IMR-90 (cell line): ENCODE measurements at regions not wholly inside any gene's neighbourhood (a gene's known extent, or its start where the extent isn't known, plus 50 kb on each side); places are given as distances from the start of the nearest gene placed in this dataset.

Experiments
- ATAC-seq: fragments of 200-7000 bp; cut with Tn5 transposase; 2 replicates; pipeline ENCODE4 v1.9.1; 2020; ENCODE audit warnings: low read depth, mild to moderate bottlenecking, moderate library complexity
- BruUV-seq: library from RNA; stranded (reverse); fragments of 400-500 nt; replicated peaks from 2 replicates; lab custom pipeline; 2021; lab: Mats Ljungman, UMichigan
- CTCF ChIA-PET: fragments of 300-600 bp; formaldehyde crosslinking; extraction: SDS; loops from one replicate; lab custom pipeline; 2021; ENCODE audit warnings: antibody characterized with exemption; lab: Yijun Ruan, JAX
- POLR2A ChIA-PET: fragments of 300-600 bp; sonication (Branson Sonifier 250); formaldehyde crosslinking; loops from one replicate; lab custom pipeline; 2022; ENCODE audit warnings: antibody characterized with exemption; ENCODE audit not compliant: unreplicated experiment; lab: Charles Lee
- DNase-seq: peaks from one replicate; pipeline ENCODE4 v3.0.0; 2013
- H2AFZ ChIP-seq: replicated peaks from 2 replicates; pipeline ENCODE3; 2013; ENCODE audit warnings: low read length, mild to moderate bottlenecking; ENCODE audit not compliant: poor library complexity
- H2AK5ac ChIP-seq: 2 replicates; pipeline ENCODE4 v1.6.1; 2013; ENCODE audit warnings: low read depth, low read length, inconsistent platforms
- H2AK9ac ChIP-seq: replicated peaks from 2 replicates; pipeline ENCODE3; 2013; ENCODE audit warnings: mild to moderate bottlenecking, low read depth, low read length, moderate library complexity; ENCODE audit not compliant: poor library complexity
- H2BK120ac ChIP-seq: 2 replicates; pipeline ENCODE4 v1.6.1; 2013; ENCODE audit warnings: low read depth, low read length, inconsistent platforms
- H2BK15ac ChIP-seq: 3 replicates; pipeline ENCODE4 v1.6.1; 2013; ENCODE audit warnings: low read depth, low read length, inconsistent platforms
- H2BK20ac ChIP-seq: 2 replicates; pipeline ENCODE4 v1.6.1; 2013; ENCODE audit warnings: low read depth, mild to moderate bottlenecking, inconsistent platforms, low read length, moderate library complexity
- H2BK5ac ChIP-seq: 2 replicates; pipeline ENCODE4 v1.6.1; 2013; ENCODE audit warnings: mild to moderate bottlenecking, low read depth, low read length, inconsistent platforms; ENCODE audit not compliant: poor library complexity, severe bottlenecking
- H3K14ac ChIP-seq: replicated peaks from 2 replicates; pipeline ENCODE4 v1.6.1; 2013; ENCODE audit warnings: low read depth, low read length, inconsistent platforms
- H3K18ac ChIP-seq: 2 replicates; pipeline ENCODE4 v1.6.1; 2013; ENCODE audit warnings: low read depth, low read length, control low read depth
- H3K23ac ChIP-seq: 2 replicates; pipeline ENCODE4 v1.6.1; 2013; ENCODE audit warnings: low read depth, low read length, inconsistent platforms
- H3K27ac ChIP-seq: 2 replicates; pipeline ENCODE4 v1.5.1; 2013; ENCODE audit warnings: mild to moderate bottlenecking, control low read depth, low read length; ENCODE audit not compliant: insufficient read depth
- H3K27me3 ChIP-seq: 2 replicates; pipeline ENCODE4 v1.6.1; 2013; ENCODE audit warnings: low read length; ENCODE audit not compliant: control insufficient read depth, insufficient read depth
- H3K36me3 ChIP-seq: 2 replicates; pipeline ENCODE4 v1.6.1; 2013; ENCODE audit warnings: low read length, mixed read lengths; ENCODE audit not compliant: control insufficient read depth, insufficient read depth
- H3K4ac ChIP-seq: 2 replicates; pipeline ENCODE4 v1.6.1; 2013; ENCODE audit warnings: low read depth, low read length, inconsistent platforms
- H3K4me1 ChIP-seq: 2 replicates; pipeline ENCODE4 v1.6.1; 2013; ENCODE audit warnings: low read length, mixed read lengths; ENCODE audit not compliant: control insufficient read depth, insufficient read depth
- H3K4me2 ChIP-seq: 2 replicates; pipeline ENCODE4 v1.6.1; 2013; ENCODE audit warnings: low read depth, mild to moderate bottlenecking, control low read depth, low read length, moderate library complexity
- H3K4me3 ChIP-seq: 2 replicates; pipeline ENCODE4 v1.5.1; 2013; ENCODE audit warnings: low read depth, mild to moderate bottlenecking, control low read depth, low read length, moderate library complexity; ENCODE audit not compliant: insufficient read depth
- H3K56ac ChIP-seq: 2 replicates; pipeline ENCODE4 v1.6.1; 2013; ENCODE audit warnings: low read length, inconsistent platforms; ENCODE audit not compliant: insufficient read depth; ENCODE audit errors: extremely low read depth
- H3K79me1 ChIP-seq, 2 experiments: 2 replicates each; pipeline ENCODE4 v1.6.1; 2013; ENCODE audit warnings: low read length in 2 of 2, inconsistent platforms in 1 of 2, low read depth in 1 of 2
- H3K9ac ChIP-seq: 2 replicates; pipeline ENCODE4 v1.6.1; 2013; ENCODE audit warnings: low read depth, low read length, control low read depth
- H3K9me1 ChIP-seq: 2 replicates; pipeline ENCODE4 v1.6.1; 2013; ENCODE audit warnings: low read length, inconsistent platforms; ENCODE audit not compliant: insufficient read depth
- H3K9me3 ChIP-seq: 2 replicates; pipeline ENCODE4 v1.6.1; 2013; ENCODE audit warnings: low read length; ENCODE audit not compliant: control insufficient read depth, insufficient read depth
- H4K20me1 ChIP-seq: 2 replicates; pipeline ENCODE4 v1.6.1; 2013; ENCODE audit warnings: low read length, inconsistent platforms; ENCODE audit not compliant: insufficient read depth
- H4K5ac ChIP-seq: 2 replicates; pipeline ENCODE4 v1.6.1; 2013; ENCODE audit warnings: mild to moderate bottlenecking, low read depth, low read length, control low read depth
- H4K8ac ChIP-seq, 2 experiments: 2 replicates each; pipeline ENCODE4 v1.6.1; 2013; ENCODE audit warnings: low read depth in 2 of 2, low read length in 2 of 2, control low read depth in 1 of 2, inconsistent platforms in 1 of 2
- H4K91ac ChIP-seq: 2 replicates; pipeline ENCODE4 v1.6.1; 2013; ENCODE audit warnings: low read depth, low read length, inconsistent platforms; ENCODE audit not compliant: insufficient read depth
- CEBPB ChIP-seq: IDR thresholded peaks from 2 replicates; pipeline ENCODE4 v1.6.1; 2012; ENCODE audit warnings: low read depth, low read length, improper control_type of control experiment
- CTCF ChIP-seq: conservative IDR thresholded peaks from 2 replicates; pipeline ENCODE4 v1.5.1; 2012; ENCODE audit warnings: mild to moderate bottlenecking, low read depth, low read length, improper control_type of control experiment
- FOS ChIP-seq: fragments of 150-350 bp; IDR thresholded peaks from 2 replicates; pipeline ENCODE4 v1.6.1; 2016; ENCODE audit warnings: low read depth, low read length
- WGBS, 2 experiments: methylation state at CpG; one replicate each; pipeline versions ENCODE4 v1.1.5 to v1.1.7; 2013; ENCODE audit warnings: missing lambda C conversion rate in 2 of 2; ENCODE audit not compliant: insufficient read length in 1 of 2; ENCODE audit errors: extremely low coverage in 2 of 2; 5-methylcytosine and 5-hydroxymethylcytosine counted together
- dilution Hi-C: fragments of 300-500 bp; cut with HindIII; formaldehyde crosslinking; loops from one replicate; pipeline ENCODE4 v1.14.3; 2018; ENCODE audit warnings: low sequenced_read_pairs; ENCODE audit not compliant: unreplicated experiment
- in situ Hi-C: fragments of 300-500 bp; cut with MboI; formaldehyde crosslinking; loops from 3 replicates; pipeline ENCODE4 v1.14.3; 2019; ENCODE audit warnings: low sequenced_read_pairs, inconsistent platforms, mixed read lengths
- intact Hi-C: fragments of 100-400 bp; cut with micrococcal nuclease; formaldehyde crosslinking; loops from 2 replicates; pipeline ENCODE4 v1.10.0; 2022

- no peak overlapping the region for H3K23ac ChIP-seq
- peak; percentile 57 for ATAC-seq
- POLR2A ChIA-PET, result no interaction called here
- no peak overlapping the region for H3K4me2 ChIP-seq
- no peak overlapping the region for H2AK5ac ChIP-seq
- H3K79me1 ChIP-seq, result no peaks in the 10 kb centered on the region
- dilution Hi-C loops (no loop called here), intact Hi-C loops (no loop called here), in situ Hi-C loops (no loop called here)
- no peak overlapping the region for H3K18ac ChIP-seq
- H3K27me3 ChIP-seq, result no peaks in the 10 kb centered on the region
- DNase-seq, result peak; percentile 69
- H4K91ac ChIP-seq, result no peak overlapping the region
- H3K4ac ChIP-seq, result no peak overlapping the region
- no peaks in the 10 kb centered on the region for H3K9me3 ChIP-seq
- H2BK5ac ChIP-seq, result no peak overlapping the region
- no peaks in the 10 kb centered on the region for H4K20me1 ChIP-seq
- BruUV-seq, result no TSS peak
- 0 out of 2 replicates have a peak, but pooled peaks cover 2% of the 10 kb centered on the region for H3K4me1 ChIP-seq
- no peak overlapping the region for H2BK15ac ChIP-seq
- no peaks in the 10 kb centered on the region for H3K9me1 ChIP-seq
- TF ChIP-seq FOS (0 out of 2 replicates have a peak, but pooled peaks have one; percentile 9), CEBPB (peak; percentile 96), CTCF (no peak)
- CTCF ChIA-PET, result no interaction called here
- H3K4me3 ChIP-seq, result no peak overlapping the region
- H3K27ac ChIP-seq, result no peak overlapping the region
- no peak overlapping the region for H4K5ac ChIP-seq
- no peak overlapping the region for H2BK120ac ChIP-seq
- no peaks in the 10 kb centered on the region for H3K36me3 ChIP-seq
- no peak overlapping the region for H4K8ac ChIP-seq
- no peak overlapping the region for H2AK9ac ChIP-seq
- no peak overlapping the region for H3K14ac ChIP-seq
- H3K9ac ChIP-seq, result no peak overlapping the region
- no peak overlapping the region for H3K56ac ChIP-seq
- H2AFZ ChIP-seq, result no peak overlapping the region
- no peak overlapping the region for H2BK20ac ChIP-seq
- no CpG with 5 or more reads among the region's 2 CpGs for WGBS, 2 experiments
Observed at GRCh38 chr9:80204054-80204453, 632.3 kb downstream of the TLE4 start.
